ENCODE measurements at regions not wholly inside any gene's neighbourhood (a gene's known extent, or its start where the extent isn't known, plus 50 kb on each side); places are given as distances from the start of the nearest gene placed in this dataset.
A peak's percentile ranks its signal among the peaks of the same experiment; 100 is the strongest.

GRCh38 chr3:193895409-193895808 is 240.5 kb upstream of the HES1 start:
- H3K27ac ChIP-seq: peak overlapping the region; percentile 54
- DNase-seq (ENCODE audit: low read depth, low spot score): no peak

GRCh38 chr3:193896419-193896818 is 239.5 kb upstream of the HES1 start:
- H3K27ac ChIP-seq: no peak overlapping the region
- DNase-seq (ENCODE audit: low read depth, low spot score): no peak

GRCh38 chr3:193897288-193897687 is 238.7 kb upstream of the HES1 start:
- no peak overlapping the region for H3K27ac ChIP-seq
- no peak for DNase-seq (ENCODE audit: low read depth, low spot score)

GRCh38 chr3:193897731-193898180 is 238.2 kb upstream of the HES1 start:
- H3K27ac ChIP-seq: no peak overlapping the region
- DNase-seq (ENCODE audit: low read depth, low spot score): no peak

- DNase-seq (ENCODE audit: low read depth, low spot score): no peak
- no peak overlapping the region for H3K27ac ChIP-seq
These were observed 236.9 kb upstream of the HES1 start for GRCh38 chr3:193899001-193899400.

GRCh38 chr3:193901007-193901406 is 234.9 kb upstream of the HES1 start:
- no peak for DNase-seq (ENCODE audit: low read depth, low spot score)
- no peak overlapping the region for H3K27ac ChIP-seq

DNA sequence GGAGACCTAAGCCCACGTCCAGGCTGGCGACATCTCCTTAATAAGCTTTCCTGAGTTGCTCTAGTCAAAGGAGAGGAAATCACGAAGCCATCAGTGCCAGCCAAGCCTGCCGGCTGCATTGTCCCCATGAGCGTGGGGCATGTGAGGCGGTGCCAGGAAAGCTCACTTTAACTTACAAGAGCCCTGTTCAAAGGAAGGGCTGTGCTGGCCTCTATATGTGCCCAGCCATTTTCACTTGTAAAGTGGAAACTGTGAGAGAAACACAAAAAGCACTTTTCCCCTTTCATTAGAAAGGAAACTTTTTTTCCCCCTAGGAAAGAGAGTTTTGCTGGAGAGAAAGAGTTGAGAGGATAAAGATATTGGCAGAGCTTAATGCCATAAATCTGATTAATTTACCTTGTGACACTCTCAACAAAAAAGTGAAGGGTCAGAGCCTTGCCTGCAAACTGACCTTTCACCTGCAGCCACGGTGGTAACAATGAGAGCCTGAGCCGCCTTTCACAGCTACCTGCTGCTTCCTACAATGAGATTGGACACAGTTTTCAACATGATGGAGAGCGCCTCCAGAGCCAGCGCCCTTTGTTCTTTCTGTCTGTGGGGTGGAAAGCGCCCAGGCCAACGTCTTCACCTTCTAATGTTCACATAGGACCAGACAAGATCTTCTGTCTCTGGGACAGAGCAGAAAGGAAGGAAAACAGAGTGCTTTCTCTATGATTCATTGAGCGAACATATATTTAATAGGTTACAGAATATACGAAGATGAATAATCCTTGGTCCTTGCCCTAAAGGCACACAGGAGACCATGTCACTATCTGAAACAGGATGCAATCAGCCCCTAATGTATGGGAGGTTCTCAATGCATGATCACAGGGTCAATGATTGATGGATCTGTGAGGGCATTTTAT is 233.1 kb upstream of the HES1 start:
- DNase-seq (ENCODE audit: low read depth, low spot score): no peak
- H3K27ac ChIP-seq: no peak overlapping the region

GRCh38 chr3:193903512-193903817 is 232.5 kb upstream of the HES1 start:
- no peak overlapping the region for H3K27ac ChIP-seq
- no peak for DNase-seq (ENCODE audit: low read depth, low spot score)

GRCh38 chr3:193903966-193904365 is 232.0 kb upstream of the HES1 start:
- no peak overlapping the region for H3K27ac ChIP-seq
- DNase-seq (ENCODE audit: low read depth, low spot score): no peak

DNA sequence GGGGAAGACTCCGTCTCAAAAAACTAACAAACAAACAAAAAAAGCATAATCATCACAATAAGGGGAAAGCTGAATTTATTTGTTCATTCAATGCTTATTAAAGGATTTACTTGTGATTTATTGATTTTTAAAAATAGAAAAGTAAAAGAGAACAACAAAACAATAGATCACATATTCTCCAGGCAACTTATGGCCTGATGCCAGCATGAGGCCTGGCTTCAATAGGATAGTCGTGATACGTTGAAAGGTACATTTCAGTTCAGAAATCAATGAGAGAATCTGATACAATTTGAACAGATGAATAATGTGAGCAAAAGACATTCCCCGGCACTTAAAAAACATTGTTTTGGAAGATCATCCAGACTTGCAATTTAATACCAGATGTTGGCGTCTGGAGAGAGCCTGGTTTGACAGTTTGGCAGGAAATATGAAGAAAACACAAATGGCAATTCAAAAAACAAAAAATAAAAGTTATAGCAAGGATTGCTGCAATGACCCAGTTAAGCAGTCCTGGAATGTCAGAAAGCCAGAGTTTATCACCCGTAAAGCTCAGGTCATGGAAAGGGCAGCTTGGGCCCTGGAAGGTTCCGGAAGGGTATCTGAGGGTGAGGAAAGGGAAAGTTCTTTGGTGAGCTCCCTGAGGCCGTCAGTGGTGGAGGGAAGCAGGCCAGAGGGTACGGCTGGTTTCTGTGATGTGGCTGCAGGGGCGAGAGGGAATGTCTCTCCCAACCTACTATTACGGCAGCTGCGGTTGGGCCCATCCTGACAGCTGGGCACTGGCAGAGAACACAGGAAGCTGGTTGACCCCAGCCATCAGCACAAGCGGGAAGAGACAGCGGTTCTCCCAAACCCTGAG is 230.2 kb upstream of the HES1 start:
- DNase-seq (ENCODE audit: low read depth, low spot score): no peak
- no peak overlapping the region for H3K27ac ChIP-seq

GRCh38 chr3:193906849-193907410 is 229.0 kb upstream of the HES1 start:
- H3K27ac ChIP-seq: peak overlapping the region; percentile 36
- DNase-seq (ENCODE audit: low read depth, low spot score): peak; percentile 62

GRCh38 chr3:193908181-193908744 is 227.7 kb upstream of the HES1 start:
- H3K27ac ChIP-seq: no peak overlapping the region
- DNase-seq (ENCODE audit: low read depth, low spot score): no peak

GRCh38 chr3:193909387-193909786 is 226.6 kb upstream of the HES1 start:
- H3K27ac ChIP-seq: no peak overlapping the region
- no peak for DNase-seq (ENCODE audit: low read depth, low spot score)

DNA sequence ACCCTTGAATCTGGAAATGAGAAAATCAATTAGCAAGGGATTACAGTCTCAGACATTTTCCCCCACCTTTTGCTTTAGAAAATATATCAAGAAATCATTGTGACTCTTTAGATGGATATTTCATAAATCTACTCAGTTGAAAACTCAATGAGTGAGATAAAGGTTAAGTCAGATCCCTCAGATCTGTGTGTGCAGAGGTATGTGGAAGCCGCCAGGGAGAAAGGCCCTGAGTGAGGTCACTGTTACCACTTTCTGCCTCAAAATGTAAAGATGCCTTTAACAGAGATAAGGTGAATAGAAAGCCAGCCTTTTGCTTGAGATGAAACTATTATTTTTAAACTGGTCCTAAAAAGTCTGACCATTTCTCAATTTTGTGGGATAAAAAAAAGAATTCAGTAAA is 225.6 kb upstream of the HES1 start:
- DNase-seq (ENCODE audit: low read depth, low spot score): no peak
- H3K27ac ChIP-seq: no peak overlapping the region

GRCh38 chr3:193910886-193911738 is 224.8 kb upstream of the HES1 start:
- no peak for DNase-seq (ENCODE audit: low read depth, low spot score)

GRCh38 chr3:193911784-193912340 is 224.1 kb upstream of the HES1 start:
- H3K27ac ChIP-seq: no peak overlapping the region
- no peak for DNase-seq (ENCODE audit: low read depth, low spot score)

More at GRCh38 chr3:193910886-193911738, 224.8 kb upstream of the HES1 start:
- no peak overlapping the region for H3K27ac ChIP-seq

DNA sequence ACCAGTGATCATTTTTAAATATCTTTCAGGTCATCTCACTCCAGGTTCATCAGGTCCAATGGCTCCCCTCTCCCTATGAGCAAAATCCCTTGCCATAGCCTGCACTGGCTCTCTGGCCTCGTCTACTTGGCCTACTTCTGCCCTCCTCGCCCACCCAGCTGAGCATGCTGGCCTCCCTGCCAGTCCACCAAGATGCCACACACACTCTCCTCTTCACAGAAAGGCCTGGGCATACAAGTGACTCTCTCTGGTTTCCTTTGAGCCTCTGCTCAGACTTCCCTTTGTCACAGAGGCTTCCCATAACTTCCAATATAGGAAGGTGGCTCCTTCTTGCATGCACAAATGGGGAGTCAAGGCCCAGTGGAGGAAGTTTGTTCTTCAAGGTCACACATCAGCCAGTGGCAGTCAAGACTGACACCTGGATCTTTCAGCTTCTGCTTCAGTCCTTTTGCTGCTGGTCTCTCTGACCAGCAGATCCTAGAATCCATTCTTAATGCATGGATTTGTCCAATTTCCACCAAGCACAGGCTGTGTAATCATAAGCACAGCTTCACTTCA is 223.2 kb upstream of the HES1 start:
- no peak overlapping the region for H3K27ac ChIP-seq
- no peak for DNase-seq (ENCODE audit: low read depth, low spot score)

DNA sequence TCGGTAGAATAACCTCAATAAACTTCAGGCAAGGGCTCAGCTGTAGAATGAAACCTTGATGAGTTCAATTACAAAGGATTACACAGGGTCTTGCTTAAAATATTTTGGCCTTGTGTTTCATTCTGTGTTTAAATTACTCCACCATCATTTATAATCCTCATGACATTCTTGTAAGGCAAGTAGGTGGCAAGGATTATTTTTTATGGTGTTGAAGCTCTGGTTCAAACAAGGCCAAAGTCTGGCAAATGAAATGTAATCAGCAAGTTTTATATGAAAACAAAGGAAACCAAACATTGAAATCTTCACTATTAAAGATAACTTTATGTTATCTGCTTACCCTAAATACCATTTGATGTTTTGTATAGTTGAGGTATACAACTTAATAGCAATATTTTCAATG is 221.3 kb upstream of the HES1 start:
- H3K27ac ChIP-seq: no peak overlapping the region
- DNase-seq (ENCODE audit: low read depth, low spot score): no peak

- H3K27ac ChIP-seq: no peak overlapping the region
- DNase-seq (ENCODE audit: low read depth, low spot score): no peak
These were observed 220.8 kb upstream of the HES1 start for GRCh38 chr3:193915099-193915498.

Measured in epithelial cell of prostate (primary cell).